GM12892 (cell line): ENCODE measurements at regions not wholly inside any gene's neighbourhood (a gene's known extent, or its start where the extent isn't known, plus 50 kb on each side); places are given as distances from the start of the nearest gene placed in this dataset.

Experiments used
- POLR2AphosphoS5 ChIP-seq: IDR thresholded peaks from 2 replicates; pipeline ENCODE4 v1.6.1; 2011; ENCODE audit warnings: low read depth, low read length, control low read depth
- TAF1 ChIP-seq: IDR thresholded peaks from 2 replicates; pipeline ENCODE4 v1.6.1; 2011; ENCODE audit warnings: low read depth, mild to moderate bottlenecking, control low read depth, low read length, borderline replicate concordance

DNA sequence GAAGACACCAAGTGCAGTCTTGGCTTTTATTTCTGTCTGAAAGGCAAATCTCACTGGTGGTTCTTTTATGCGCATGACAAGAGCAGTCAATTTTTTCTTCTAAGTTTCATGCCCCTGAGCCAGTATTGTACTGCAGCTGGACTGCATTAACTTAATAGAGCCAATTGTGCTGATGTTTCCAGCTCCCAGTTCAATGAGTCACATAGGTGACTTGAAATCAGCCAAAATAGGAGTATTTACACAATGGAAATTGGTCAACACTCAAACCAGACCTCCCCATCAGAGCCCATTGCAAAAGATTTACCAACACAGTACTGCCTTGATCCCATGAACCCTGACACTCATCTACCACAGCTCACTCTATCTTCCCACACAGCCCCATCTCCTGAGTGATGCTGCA lies 100.3 kb upstream of the GUCY1A1 start:
- TF ChIP-seq POLR2AphosphoS5, result no peak
- TF ChIP-seq TAF1, result no peak
